HepG2 (cell line): ENCODE measurements at regions not wholly inside any gene's neighbourhood (a gene's known extent, or its start where the extent isn't known, plus 50 kb on each side); places are given as distances from the start of the nearest gene placed in this dataset.
A peak's percentile ranks its signal among the peaks of the same experiment; 100 is the strongest.

Experiments
- CBFB ChIP-seq: sonication (generic); formaldehyde crosslinking; IDR thresholded peaks from 2 replicates; pipeline ENCODE4 v1.4.0; 2020; ENCODE audit warnings: missing genetic modification reagents
- CENPX ChIP-seq: sonication (generic); formaldehyde crosslinking; IDR thresholded peaks from 2 replicates; pipeline ENCODE4 v1.9.0; 2021; ENCODE audit warnings: mild to moderate bottlenecking, missing genetic modification reagents, moderate library complexity
- MAZ ChIP-seq, 2 experiments: sonication (generic) in 1 of 2; formaldehyde crosslinking in 1 of 2; IDR thresholded peaks; 2 replicates each; pipeline versions ENCODE4 v1.5.0 to v1.6.1; 2012 to 2020; ENCODE audit warnings: low read depth in 2 of 2, mild to moderate bottlenecking in 2 of 2, borderline replicate concordance in 1 of 2, improper control_type of control experiment in 1 of 2, low read length in 1 of 2, missing genetic modification reagents in 1 of 2, moderate library complexity in 1 of 2
- NR2C2 ChIP-seq: sonication (generic); formaldehyde crosslinking; IDR thresholded peaks from 2 replicates; pipeline ENCODE4 v1.4.0; 2020; ENCODE audit warnings: missing genetic modification reagents, mild to moderate bottlenecking, moderate library complexity, borderline replicate concordance
- NR3C1 ChIP-seq: sonication (generic); formaldehyde crosslinking; IDR thresholded peaks from 2 replicates; pipeline ENCODE4 v1.4.0; 2020; ENCODE audit warnings: missing genetic modification reagents
- POLR2G ChIP-seq: fragments of 200-400 bp; formaldehyde crosslinking; IDR thresholded peaks from 2 replicates; pipeline ENCODE4 v1.6.1; 2018; ENCODE audit warnings: mild to moderate bottlenecking, low read depth, low read length, moderate library complexity
- RBAK ChIP-seq: sonication (generic); formaldehyde crosslinking; IDR thresholded peaks from 2 replicates; pipeline ENCODE4 v1.5.1; 2020; ENCODE audit warnings: mild to moderate bottlenecking, missing genetic modification reagents
- REL ChIP-seq: sonication (generic); formaldehyde crosslinking; conservative IDR thresholded peaks from 2 replicates; pipeline ENCODE4 v1.8.0; 2022; ENCODE audit warnings: mild to moderate bottlenecking, missing genetic modification reagents, moderate library complexity
- SMAD1 ChIP-seq: sonication (generic); formaldehyde crosslinking; IDR thresholded peaks from 2 replicates; pipeline ENCODE4 v1.4.0; 2020; ENCODE audit warnings: missing genetic modification reagents, low read depth, mild to moderate bottlenecking, borderline replicate concordance
- SP2 ChIP-seq: sonication (generic); formaldehyde crosslinking; IDR thresholded peaks from 2 replicates; pipeline ENCODE4 v1.5.1; 2020; ENCODE audit warnings: mild to moderate bottlenecking, missing genetic modification reagents
- SYNCRIP ChIP-seq: fragments of 200-400 bp; formaldehyde crosslinking; IDR thresholded peaks from 2 replicates; pipeline ENCODE4 v1.6.1; 2018; ENCODE audit warnings: mild to moderate bottlenecking, low read depth, low read length; ENCODE audit not compliant: insufficient read depth
- TOPORS ChIP-seq: sonication (generic); formaldehyde crosslinking; IDR thresholded peaks from 2 replicates; pipeline ENCODE4 v1.8.0; 2023; ENCODE audit warnings: mild to moderate bottlenecking, missing genetic modification reagents
- ZNF282 ChIP-seq: fragments of 450-650 bp; IDR thresholded peaks from 2 replicates; pipeline ENCODE4 v1.6.1; 2018; ENCODE audit not compliant: partially characterized antibody
- ZNF326 ChIP-seq: sonication (generic); formaldehyde crosslinking; IDR thresholded peaks from 2 replicates; pipeline ENCODE4 v1.4.0; 2020; ENCODE audit warnings: missing genetic modification reagents, borderline replicate concordance
- ZNF468 ChIP-seq: sonication (generic); formaldehyde crosslinking; IDR thresholded peaks from 2 replicates; pipeline ENCODE4 v1.8.0; 2022; ENCODE audit warnings: mild to moderate bottlenecking, moderate library complexity, missing genetic modification reagents
- ZNF530 ChIP-seq: sonication (generic); formaldehyde crosslinking; IDR thresholded peaks from 2 replicates; pipeline ENCODE4 v1.5.0; 2020; ENCODE audit warnings: low read depth, mild to moderate bottlenecking, missing genetic modification reagents
- TF ChIP-seq, protein P1 (sequence below): IDR thresholded peaks from 2 replicates; pipeline ENCODE4 v1.6.1; 2016; ENCODE audit warnings: missing compliant biosample characterization, missing genetic modification reagents, borderline replicate concordance
- TF ChIP-seq, protein P2 (sequence below): sonication (generic); formaldehyde crosslinking; IDR thresholded peaks from 2 replicates; pipeline ENCODE4 v1.5.1; 2020; ENCODE audit warnings: missing genetic modification reagents, mild to moderate bottlenecking, borderline replicate concordance
- TF ChIP-seq, protein P3 (sequence below): IDR thresholded peaks from 2 replicates; pipeline ENCODE4 v1.6.1; 2016; ENCODE audit warnings: low read depth
- TF ChIP-seq, protein P4 (sequence below): IDR thresholded peaks from 2 replicates; pipeline ENCODE4 v1.6.1; 2018; ENCODE audit warnings: missing genetic modification reagents, mild to moderate bottlenecking, missing compliant biosample characterization
- TF ChIP-seq, protein P5 (sequence below): sonication (generic); formaldehyde crosslinking; IDR thresholded peaks from 2 replicates; pipeline ENCODE4 v1.8.0; 2022; ENCODE audit warnings: mild to moderate bottlenecking, missing genetic modification reagents; ENCODE audit not compliant: insufficient replicate concordance

DNA sequence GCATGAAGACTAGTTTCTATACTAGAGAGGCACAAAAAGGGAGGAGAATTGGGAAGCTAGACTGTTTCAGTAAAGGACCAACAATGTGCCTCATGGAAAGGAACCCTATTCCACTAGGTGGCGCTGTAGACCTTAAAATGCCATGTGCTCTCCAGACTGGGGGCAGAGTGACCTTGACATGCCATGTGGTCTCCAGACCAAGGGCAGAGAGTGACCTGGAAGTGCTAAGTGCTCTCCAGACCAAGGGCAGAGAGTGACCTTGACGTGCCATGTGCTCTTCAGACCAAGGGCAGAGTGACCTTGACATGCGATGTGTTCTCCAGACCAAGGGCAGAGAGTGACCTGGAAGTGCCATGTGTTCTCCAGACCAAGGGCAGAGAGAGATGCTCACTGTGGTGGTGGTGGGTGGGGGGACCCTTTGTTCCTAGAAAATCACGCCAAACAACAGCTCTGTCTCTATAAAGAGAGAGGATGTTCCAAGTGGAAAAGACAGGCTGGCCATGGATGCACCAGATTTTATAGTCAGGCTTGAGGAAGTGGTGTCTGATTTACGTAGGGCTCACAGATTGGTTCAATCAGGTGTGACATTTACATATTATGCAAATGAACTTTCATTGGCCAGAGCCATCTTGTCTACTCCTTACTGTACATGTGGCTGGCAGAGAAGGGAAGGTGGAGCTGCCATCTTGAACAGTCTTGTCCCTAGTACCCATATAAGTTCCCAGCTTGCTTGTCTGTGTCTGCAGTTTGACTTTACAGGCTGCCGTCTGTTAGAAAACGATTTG lies 344.0 kb upstream of the DDX18 start (continued):
- TF ChIP-seq, protein P1, sequence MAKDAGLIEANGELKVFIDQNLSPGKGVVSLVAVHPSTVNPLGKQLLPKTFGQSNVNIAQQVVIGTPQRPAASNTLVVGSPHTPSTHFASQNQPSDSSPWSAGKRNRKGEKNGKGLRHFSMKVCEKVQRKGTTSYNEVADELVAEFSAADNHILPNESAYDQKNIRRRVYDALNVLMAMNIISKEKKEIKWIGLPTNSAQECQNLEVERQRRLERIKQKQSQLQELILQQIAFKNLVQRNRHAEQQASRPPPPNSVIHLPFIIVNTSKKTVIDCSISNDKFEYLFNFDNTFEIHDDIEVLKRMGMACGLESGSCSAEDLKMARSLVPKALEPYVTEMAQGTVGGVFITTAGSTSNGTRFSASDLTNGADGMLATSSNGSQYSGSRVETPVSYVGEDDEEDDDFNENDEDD (CRISPR knock-in tag): 0 out of 2 replicates have a peak, but pooled peaks have one; percentile 33
- TF ChIP-seq RBAK (CRISPR knock-in tag): no peak
- 0 out of 2 replicates have a peak, but pooled peaks have one; percentile 66 for TF ChIP-seq SMAD1 (CRISPR knock-in tag)
- TF ChIP-seq NR2C2: peak; percentile 97
- TF ChIP-seq SP2 (CRISPR knock-in tag): no peak
- TF ChIP-seq CENPX (CRISPR knock-in tag): no peak
- TF ChIP-seq SYNCRIP: no peak
- TF ChIP-seq NR3C1: no peak
- TF ChIP-seq ZNF282: no peak
- no peak for TF ChIP-seq ZNF468 (CRISPR knock-in tag)
- TF ChIP-seq, protein P2, sequence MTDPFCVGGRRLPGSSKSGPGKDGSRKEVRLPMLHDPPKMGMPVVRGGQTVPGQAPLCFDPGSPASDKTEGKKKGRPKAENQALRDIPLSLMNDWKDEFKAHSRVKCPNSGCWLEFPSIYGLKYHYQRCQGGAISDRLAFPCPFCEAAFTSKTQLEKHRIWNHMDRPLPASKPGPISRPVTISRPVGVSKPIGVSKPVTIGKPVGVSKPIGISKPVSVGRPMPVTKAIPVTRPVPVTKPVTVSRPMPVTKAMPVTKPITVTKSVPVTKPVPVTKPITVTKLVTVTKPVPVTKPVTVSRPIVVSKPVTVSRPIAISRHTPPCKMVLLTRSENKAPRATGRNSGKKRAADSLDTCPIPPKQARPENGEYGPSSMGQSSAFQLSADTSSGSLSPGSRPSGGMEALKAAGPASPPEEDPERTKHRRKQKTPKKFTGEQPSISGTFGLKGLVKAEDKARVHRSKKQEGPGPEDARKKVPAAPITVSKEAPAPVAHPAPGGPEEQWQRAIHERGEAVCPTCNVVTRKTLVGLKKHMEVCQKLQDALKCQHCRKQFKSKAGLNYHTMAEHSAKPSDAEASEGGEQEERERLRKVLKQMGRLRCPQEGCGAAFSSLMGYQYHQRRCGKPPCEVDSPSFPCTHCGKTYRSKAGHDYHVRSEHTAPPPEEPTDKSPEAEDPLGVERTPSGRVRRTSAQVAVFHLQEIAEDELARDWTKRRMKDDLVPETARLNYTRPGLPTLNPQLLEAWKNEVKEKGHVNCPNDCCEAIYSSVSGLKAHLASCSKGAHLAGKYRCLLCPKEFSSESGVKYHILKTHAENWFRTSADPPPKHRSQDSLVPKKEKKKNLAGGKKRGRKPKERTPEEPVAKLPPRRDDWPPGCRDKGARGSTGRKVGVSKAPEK: no peak
- TF ChIP-seq, protein P3, sequence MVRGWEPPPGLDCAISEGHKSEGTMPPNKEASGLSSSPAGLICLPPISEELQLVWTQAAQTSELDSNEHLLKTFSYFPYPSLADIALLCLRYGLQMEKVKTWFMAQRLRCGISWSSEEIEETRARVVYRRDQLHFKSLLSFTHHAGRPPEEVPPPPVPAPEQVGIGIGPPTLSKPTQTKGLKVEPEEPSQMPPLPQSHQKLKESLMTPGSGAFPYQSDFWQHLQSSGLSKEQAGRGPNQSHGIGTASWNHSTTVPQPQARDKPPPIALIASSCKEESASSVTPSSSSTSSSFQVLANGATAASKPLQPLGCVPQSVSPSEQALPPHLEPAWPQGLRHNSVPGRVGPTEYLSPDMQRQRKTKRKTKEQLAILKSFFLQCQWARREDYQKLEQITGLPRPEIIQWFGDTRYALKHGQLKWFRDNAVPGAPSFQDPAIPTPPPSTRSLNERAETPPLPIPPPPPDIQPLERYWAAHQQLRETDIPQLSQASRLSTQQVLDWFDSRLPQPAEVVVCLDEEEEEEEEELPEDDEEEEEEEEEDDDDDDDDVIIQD: no peak
- TF ChIP-seq REL (CRISPR knock-in tag): no peak
- TF ChIP-seq, protein P4, sequence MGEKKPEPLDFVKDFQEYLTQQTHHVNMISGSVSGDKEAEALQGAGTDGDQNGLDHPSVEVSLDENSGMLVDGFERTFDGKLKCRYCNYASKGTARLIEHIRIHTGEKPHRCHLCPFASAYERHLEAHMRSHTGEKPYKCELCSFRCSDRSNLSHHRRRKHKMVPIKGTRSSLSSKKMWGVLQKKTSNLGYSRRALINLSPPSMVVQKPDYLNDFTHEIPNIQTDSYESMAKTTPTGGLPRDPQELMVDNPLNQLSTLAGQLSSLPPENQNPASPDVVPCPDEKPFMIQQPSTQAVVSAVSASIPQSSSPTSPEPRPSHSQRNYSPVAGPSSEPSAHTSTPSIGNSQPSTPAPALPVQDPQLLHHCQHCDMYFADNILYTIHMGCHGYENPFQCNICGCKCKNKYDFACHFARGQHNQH: no peak
- TF ChIP-seq TOPORS (CRISPR knock-in tag): no peak
- TF ChIP-seq MAZ (IDR thresholded peaks at IDR 0.05; ENCODE audit: borderline replicate concordance, low read depth, low read length): no peak
- no peak for TF ChIP-seq MAZ (CRISPR knock-in tag; IDR thresholded peaks at IDR 0.05; ENCODE audit: low read depth)
- TF ChIP-seq, protein P5, sequence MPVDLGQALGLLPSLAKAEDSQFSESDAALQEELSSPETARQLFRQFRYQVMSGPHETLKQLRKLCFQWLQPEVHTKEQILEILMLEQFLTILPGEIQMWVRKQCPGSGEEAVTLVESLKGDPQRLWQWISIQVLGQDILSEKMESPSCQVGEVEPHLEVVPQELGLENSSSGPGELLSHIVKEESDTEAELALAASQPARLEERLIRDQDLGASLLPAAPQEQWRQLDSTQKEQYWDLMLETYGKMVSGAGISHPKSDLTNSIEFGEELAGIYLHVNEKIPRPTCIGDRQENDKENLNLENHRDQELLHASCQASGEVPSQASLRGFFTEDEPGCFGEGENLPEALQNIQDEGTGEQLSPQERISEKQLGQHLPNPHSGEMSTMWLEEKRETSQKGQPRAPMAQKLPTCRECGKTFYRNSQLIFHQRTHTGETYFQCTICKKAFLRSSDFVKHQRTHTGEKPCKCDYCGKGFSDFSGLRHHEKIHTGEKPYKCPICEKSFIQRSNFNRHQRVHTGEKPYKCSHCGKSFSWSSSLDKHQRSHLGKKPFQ (CRISPR knock-in tag): no peak
- no peak for TF ChIP-seq POLR2G
- no peak for TF ChIP-seq ZNF326
- TF ChIP-seq CBFB (CRISPR knock-in tag): no peak
- no peak for TF ChIP-seq ZNF530 (CRISPR knock-in tag)
